GM18498 (cell line): ENCODE measurements at regions not wholly inside any gene's neighbourhood (a gene's known extent, or its start where the extent isn't known, plus 50 kb on each side); places are given as distances from the start of the nearest gene placed in this dataset.

Experiments used
- ATAC-seq: cut with Tn5 transposase; IDR thresholded peaks from one replicate; pipeline ENCODE4 v1.9.1; 2021; ENCODE audit warnings: mild to moderate bottlenecking, moderate library complexity; ENCODE audit not compliant: unreplicated experiment

DNA sequence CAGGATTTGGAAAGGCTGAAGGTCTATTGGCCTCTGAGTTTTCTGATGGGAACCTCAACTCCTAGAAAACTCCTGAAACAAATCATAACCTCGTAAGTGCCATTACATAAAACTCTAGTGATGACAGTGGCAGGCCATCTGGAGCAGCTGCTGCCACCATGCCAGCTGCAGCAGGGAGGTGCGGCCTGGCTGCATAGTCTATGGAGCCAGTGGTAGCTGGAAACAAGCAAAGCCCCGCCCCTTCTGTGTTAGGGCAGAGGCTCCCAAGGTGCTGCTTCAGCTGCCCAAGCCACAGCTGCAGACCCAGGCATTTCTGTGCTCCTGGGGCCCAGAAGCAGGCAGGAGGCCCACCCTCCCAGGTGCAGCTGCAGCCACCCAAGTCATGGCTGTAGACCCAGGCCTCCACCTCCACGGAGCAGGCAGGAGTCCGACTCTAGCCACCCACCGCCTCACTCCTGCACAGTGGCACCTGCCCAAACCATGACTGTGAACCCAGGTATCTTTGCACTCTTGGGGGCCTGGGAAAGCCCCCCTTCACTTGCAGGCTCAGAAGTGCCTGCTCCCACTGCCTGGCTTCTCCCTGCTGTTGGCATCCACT lies 254.1 kb upstream of the KCNJ16 start:
- ATAC-seq: no peak

DNA sequence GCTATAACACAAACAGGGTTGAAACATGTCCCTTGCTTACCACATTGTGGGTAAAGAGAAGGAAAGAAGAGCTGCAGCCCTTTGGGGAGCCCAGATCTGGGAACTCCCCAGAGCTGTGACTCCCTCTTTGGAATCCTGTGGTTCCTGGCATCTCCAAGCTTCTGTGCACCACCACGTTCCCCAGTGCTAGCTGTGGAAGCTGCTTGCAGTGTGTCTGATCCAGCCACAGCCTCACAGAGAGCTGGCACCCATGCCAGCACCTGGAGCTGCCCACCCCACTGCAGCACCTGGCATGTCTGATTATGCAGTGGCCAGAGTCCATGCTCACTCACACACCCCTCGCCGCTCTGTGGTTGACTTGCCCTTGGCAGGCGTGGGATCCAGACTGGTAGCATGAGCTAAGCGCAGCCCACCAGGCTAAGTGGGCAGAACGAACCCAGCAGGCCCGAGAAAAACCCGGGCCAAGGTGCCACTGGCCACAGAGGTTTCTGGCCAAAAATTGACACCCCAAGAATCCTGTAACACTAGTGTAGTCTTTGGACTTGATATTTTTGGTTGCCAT lies 252.6 kb upstream of the KCNJ16 start:
- no peak for ATAC-seq

DNA sequence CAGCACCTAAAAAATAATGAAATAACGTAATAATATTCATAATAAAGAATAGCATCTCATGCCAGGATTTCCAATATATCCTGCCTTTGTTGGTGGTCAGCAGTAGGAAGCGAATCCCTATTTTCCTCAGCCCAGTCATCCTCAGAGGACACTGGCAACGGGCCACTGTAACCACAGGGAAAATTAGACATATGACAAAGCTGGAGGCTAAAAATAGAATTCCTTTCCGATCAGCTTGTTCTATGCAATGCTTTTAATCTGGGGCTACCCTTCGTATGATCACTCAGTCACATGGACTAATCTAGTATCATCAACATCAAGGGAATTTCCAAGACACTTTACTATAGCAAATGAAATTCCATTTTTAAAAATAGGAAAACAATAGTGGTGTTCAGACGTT lies 246.9 kb upstream of the KCNJ16 start:
- ATAC-seq: no peak

DNA sequence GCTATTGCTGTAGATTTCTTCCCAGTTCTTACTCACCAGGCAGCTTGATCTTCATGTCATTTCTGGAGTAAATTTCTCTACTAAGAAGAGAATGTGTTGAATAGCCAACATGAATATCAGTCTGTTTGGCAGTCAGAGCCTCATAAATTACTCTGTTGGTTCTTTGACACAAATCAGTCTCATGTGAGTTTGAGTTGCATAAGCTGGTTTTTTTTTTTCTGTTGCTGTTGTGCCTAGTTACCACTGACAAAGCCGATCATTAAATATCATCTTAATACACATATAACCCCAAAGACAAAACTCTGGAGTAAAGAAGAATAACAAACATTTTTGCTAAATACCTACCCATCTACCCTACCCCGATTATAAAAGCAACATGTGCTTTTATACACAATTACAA lies 240.5 kb upstream of the KCNJ16 start:
- no peak for ATAC-seq

DNA sequence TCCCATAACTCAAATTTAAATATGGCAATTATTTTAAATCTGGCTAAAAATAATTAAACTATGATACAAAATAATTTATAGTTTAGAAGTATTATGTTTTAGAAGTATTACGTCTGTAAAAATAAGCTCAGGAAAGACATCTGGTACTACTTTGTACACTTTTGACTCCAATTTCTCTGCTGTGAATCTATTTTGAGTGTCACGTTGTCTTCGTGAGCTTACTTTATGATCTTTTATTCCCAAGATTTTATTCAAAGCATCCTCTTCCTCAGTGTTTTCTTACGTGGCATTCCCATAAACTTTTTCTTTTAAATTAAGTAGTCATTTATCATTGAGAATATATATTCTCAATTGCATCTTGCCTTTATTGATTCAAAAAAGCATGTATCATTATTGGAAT lies 223.3 kb upstream of the KCNJ16 start:
- no peak for ATAC-seq

DNA sequence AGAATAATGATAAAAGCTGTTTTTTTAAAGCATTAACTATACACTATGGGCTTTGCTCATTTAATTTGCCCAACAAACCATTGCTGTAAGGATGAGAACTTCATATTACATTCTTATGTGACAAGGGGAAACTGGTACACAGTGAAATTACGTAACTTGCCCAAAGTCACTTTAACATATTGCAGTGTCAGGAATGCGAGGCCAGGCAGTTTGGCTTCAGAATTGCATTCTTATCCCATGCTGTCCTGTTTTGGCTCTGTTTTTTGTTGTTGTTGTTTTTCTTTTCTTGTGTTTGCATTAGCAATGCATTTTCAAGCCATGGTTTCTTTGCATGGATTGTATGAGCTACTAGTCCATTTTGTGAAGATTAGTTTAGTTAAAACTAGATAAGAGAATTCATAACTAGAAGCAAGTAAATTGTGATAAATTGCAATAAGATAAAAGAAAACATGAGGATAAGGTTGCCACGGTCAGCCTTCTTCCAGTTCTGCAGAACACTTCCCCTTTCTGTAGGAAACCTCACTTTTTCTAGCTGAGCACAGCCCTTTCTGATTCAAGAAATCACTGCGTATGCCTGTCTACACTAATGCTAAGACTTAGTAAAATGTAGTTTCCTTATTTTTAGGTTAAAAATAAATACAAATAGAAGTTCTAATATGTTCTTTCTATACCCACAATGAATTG lies 221.3 kb upstream of the KCNJ16 start:
- ATAC-seq: no peak

DNA sequence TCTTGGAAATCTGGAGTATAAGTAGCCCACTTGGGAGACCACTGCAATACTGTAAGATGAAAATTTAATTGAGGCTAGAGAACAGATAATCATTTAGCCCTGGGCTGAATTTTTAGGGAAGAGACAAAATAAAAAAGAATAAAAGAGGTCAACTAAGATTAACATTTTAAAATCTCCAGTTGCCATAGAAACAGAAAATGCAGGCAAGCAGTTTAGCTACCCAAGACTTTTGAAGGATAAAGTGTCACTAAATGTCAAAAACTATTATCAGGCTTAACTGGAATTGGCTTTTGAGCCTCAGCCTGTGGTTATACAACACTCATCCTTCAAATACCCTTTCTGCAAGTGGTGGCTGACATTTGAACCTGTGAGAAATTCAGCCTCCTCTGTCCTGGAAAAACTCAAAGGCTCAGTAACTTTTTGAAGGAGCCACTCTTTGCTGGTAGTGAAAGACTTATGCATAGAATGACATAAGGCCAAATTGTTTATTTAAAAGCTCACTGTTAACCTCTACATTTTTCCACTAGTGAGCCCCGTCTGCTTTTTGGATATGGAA lies 220.7 kb upstream of the KCNJ16 start:
- no peak for ATAC-seq

DNA sequence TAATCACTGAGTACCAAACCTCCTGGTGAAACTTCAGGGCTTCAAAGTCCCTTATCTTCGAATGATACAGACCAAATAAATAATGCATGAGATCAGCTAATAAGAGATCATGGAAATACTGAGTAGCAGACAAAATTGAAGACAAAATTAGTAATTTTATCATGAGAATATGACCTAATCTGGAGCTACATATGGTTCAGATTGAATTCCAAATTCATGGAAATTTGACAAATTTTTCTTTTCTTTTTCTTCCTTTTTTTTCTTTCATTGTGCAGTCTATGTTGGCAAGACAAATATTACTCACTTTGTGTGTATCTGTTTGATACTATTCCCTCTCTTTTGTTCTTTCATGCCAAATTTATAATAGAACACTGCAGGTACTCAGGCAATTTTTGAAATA lies 218.1 kb upstream of the KCNJ16 start:
- no peak for ATAC-seq

DNA sequence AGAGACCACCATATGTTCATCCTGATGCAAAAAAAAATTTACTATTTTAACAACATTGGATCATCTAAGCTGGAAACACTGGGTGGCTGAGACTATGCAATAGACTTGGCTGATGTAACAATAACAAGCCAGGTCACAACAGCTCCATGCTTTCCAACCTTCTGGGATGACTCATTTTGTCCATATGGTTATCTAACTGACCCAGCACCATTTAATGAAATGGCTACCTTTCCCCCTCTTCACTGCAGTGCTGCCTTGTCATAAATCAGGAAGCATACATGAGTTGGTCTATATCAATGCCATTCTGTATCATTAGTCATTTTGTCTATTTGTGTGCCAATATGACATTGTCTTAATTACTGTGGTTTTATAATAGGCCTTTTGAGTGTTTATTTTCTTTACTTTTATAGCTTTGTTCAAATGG lies 217.6 kb upstream of the KCNJ16 start:
- no peak for ATAC-seq

DNA sequence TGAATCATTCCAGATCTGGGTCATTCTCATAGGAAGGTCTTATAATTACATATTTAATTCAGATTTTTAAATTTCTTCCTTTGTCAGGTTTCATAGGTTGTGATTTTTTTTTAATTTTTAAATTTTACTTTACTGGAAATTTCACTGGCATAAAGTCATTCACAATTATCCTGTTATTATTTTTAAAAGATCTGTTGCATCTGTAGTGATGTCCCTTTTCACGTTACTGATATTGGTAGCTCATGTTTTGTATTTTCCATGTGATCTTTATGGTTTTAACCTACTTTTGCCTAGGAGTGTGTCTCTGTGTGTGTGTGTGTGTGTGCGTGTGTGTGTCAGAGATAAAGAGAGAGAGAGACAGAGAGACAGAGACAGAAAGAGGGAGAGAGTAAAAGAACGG lies 216.6 kb upstream of the KCNJ16 start:
- no peak for ATAC-seq

DNA sequence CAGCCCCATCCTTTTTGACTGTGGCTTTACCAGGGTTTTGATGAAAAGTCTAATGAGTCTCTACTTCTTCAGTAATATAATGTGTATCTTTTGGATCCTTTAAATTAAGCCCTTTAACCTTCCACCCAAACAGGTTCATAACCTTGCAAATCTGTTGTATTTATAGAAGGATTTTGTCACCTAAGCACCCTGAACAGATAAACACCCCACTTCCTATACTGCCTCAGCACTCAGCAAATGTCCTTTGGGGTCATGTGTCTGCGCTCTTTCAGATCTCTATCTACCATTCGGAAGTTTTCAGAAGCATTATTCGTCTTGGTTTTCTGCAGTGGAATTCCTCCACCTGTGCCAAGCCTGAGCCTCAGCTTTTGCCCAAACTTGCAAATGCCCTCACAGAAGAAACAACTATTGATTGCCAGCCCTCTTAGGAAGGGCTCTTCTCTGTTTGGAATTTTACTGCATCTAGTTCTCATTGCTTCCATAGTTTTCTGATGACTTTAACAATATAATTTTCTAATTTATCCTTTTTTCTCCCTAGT lies 214.8 kb upstream of the KCNJ16 start:
- ATAC-seq: no peak

DNA sequence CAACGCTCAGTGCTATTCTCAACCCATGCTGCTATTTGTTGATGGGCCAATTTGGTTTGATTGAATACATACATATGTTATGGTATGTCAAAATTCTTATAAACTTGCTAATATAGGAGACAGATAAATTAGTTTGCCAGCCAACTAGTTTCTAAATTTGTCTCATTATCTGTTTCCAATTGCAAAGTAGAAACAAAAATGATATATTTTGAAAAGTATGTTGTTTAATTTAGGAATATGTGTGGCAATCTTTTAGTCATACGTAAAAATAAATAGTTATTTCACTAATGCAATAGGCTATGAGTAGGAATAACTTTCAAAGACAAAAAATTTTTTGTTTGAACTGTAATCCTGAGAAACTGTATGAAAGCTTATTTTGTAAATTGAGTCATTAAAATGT lies 210.6 kb upstream of the KCNJ16 start:
- ATAC-seq: no peak

DNA sequence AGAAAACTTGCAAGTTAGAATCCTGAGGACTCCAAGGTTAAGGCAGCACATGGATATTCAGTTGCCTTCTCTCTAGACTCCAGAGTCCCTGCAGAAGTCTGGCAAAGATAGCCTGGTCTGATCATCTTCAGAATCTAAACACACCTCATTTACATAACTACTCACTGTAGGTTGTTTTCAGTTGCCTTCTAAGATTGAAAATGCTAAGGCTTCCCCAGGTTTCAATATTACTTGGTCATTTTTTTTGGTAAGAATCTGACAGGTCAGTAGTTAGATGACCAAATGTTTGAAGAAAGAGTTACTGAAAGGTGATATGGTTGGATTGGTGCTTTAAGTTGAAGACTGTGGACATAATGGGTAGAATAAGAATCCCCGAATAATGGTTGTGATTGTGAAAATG lies 205.4 kb upstream of the KCNJ16 start:
- ATAC-seq: peak; percentile 69

DNA sequence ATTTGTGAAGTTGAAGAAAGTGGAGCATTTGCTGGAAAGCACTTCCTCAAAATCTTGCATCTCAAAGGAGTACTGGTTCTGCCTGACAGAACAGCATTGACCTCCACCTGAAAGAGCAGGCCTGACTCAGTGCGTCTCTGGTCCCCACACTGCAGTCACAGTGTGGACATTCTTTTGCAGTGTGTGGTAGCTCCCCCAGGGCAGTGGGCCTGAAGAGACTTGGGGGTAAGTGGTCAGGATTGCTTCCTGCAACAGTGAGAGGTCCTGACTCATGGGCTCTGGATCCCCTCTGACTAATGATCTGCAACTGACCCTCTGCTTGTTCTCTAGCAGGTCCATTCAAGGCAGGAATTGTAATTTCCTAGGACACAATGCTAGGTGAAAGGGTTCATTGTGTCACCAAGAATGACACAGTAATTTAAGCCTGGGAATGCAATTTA lies 204.9 kb upstream of the KCNJ16 start:
- ATAC-seq: peak; percentile 34

DNA sequence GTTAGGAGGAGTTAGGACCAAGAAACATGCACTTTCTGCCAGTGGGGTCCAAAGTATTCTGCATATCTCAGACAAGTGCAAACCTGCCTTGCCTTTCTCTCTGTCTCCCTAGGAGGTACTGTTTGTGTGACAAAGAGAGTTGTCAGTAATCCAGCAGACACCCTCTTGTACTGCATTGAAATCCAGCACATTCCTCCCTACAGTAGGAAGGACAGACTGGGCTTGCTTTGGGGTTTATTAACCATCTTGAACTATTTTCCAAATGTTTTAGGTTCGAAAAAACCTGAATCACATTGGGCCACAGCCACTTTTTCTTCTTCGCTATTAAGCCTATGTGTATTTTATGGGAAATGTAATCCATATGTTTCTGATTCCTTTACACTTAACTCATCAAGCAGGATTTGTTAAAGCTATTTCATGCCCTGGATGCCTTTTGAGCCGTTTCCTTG lies 204.2 kb upstream of the KCNJ16 start:
- ATAC-seq: no peak

DNA sequence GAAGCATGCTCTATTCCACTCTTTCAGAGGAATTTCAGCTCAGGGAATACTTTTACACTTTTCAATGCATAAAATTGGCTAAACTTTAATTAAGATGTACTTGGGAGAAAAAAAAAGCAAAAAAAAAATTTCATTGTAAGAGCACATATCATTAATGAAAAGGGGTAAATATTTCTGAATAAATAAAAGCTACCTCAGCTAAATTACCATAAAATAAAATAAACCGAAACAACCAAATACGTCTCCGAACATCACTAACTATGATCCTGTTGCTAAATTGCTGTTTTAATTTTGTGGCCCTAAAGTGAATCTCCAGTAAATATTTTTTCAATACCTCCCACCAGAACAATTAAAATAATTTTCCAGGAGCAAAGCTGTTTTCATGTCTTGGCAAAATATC lies 203.7 kb upstream of the KCNJ16 start:
- no peak for ATAC-seq

DNA sequence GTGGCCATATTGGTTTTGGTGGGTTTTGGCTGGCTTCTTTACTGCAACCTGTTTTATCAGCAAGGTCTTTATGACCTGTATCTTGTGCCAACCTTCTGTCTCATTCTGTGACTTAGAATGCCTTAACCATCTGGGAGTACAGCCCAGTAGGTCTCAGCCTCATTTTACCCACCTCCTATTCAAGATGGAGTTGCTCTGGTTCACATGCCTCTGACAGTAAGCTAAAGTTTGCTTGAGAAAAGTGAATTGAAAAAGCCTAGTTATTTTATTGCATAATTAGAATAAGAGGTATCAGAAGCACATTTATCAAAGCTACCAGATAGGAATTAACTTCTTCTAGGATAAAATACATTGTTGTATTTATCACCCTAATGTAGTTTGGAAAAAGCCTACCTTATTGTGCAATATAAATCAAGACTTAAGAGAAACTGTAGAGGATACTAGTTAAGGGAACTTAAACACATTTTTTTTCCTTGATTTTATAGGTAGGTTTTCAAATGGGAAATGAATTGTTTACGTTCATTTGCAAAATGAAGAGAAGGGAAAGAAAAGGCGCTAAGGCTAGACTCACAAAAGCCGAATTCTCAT lies 202.3 kb upstream of the KCNJ16 start:
- no peak for ATAC-seq

DNA sequence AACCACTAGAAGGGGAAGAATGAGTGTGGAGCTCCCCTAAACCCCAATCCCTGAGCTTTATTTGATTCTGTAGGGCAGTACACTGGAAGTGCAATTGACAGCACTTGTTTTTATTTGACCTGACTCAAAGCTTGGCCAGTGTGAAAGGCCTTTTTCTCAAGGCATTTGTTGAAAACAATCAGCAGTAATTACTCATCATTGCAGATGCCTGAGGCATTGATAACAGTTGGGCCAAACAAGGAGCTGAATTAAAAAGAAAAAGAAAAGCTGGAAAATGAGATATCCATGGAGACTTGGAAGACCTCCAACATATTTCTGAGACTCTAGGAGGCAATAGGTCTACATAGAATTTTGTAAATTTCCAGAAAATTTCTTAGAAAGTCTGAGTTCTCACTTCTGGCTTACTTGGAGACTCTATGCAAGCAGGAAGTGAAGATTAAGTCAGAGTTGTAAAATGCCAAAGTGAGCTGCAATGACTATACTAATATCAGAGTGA lies 200.8 kb upstream of the KCNJ16 start:
- ATAC-seq: no peak

DNA sequence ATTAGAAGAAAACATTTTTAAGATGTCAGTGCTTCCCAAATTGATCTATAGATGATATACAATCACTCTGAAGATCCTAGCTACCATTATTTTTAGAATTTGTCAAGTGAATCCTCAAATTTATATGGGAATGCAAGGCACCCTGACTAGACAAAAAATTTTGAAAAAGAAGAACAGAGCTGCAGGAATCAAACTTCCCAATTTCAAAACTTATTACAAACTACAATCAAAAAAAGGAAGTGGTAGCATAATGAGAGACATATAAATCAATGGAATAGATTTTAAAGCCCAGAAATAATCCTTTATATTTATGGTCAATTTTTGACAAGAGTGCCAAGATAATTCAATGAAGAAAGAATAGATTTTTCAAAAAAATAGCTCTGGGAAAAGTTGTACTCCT lies 198.3 kb upstream of the KCNJ16 start:
- ATAC-seq: no peak

DNA sequence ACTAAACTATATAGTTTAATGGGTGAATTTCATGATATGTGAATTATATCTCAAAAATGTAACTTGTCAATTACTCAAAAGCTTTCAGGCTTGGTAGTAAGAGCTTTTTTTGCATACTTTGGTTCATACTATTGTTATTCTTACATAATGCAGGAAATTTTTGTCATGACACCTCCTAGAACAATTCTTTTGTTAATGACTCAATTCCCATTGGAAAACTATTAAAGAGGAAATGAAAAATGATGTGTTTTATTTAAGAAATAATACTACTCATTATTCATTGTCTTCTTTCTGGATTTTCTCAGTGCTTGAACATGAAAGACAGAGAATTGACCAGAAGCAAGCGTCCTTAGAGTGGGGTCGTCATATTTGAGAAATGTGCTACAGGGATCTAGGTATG lies 196.4 kb upstream of the KCNJ16 start:
- ATAC-seq: no peak

DNA sequence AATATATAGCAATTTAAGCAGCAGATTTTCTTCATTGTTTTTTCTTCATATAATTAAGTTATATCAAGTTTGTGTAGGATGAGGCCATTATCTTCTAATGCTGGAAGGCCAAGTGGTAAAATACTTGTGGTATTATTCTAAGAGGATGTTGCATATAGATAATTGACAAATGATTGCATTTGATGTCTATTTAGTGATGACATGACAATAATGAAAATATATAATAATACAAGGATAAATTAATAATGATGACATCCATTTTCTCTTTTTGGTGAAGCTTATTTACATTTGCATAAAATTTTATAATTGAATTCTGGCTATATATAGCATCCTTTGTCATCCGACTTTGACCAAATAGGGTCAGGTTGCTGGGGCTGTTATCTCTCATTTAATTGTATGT lies 195.4 kb upstream of the KCNJ16 start:
- no peak for ATAC-seq
